ENCODE measurements at regions not wholly inside any gene's neighbourhood (a gene's known extent, or its start where the extent isn't known, plus 50 kb on each side); places are given as distances from the start of the nearest gene placed in this dataset.

DNA sequence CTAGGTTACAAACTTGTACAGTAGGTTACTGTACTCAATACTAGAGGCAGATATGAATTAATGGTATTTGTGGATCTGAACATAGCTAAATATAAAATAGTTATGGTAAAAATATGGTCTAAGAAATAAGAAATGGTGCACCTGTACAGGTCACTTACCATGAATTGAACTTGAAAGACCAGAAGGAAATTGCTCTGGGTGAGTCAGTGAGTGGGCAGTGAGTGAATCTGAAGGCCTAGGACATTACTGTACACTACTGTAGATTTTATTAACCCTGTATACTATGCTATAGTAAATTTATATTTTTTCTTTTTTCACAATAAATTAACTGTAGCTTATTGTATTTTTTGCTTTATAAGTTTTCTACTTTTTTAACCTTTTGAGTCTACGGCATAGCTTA lies 1020.4 kb downstream of the CDH18 start:
- no peak overlapping the region for H4K8ac ChIP-seq (ENCODE audit: low read depth in 2 of 2, low read length in 2 of 2)
- in situ Hi-C loops (cut with MboI; ENCODE audit: low sequenced_read_pairs) (no loop called here), dilution Hi-C loops (cut with HindIII; ENCODE audit: low sequenced_read_pairs, unreplicated experiment) (no loop called here), intact Hi-C loops (cut with micrococcal nuclease) (no loop called here)
- POLR2A ChIA-PET (ENCODE audit: unreplicated experiment): no interaction called here
- no peak overlapping the region for H4K5ac ChIP-seq (ENCODE audit: low read depth, low read length)
- no TSS peak for BruUV-seq (replicated peaks)
- ATAC-seq (ENCODE audit: low read depth): no peak
- H3K4me2 ChIP-seq (ENCODE audit: low read depth, low read length): no peak overlapping the region
- no peak overlapping the region for H3K4ac ChIP-seq (ENCODE audit: low read depth, low read length)
- H2AK9ac ChIP-seq (replicated peaks; ENCODE audit: low read depth, low read length, poor library complexity): no peak overlapping the region
- no peaks in the 10 kb centered on the region for H4K20me1 ChIP-seq (ENCODE audit: insufficient read depth, low read length)
- H3K27ac ChIP-seq (ENCODE audit: insufficient read depth, low read length): no peak overlapping the region
- H3K4me1 ChIP-seq (ENCODE audit: control insufficient read depth, insufficient read depth, low read length): no peaks in the 10 kb centered on the region
- H3K27me3 ChIP-seq (ENCODE audit: control insufficient read depth, insufficient read depth, low read length): no peaks in the 10 kb centered on the region
- no peak overlapping the region for H2AFZ ChIP-seq (replicated peaks; ENCODE audit: low read length, poor library complexity)
- CTCF ChIA-PET: no interaction called here
- H3K14ac ChIP-seq (replicated peaks; ENCODE audit: low read depth, low read length): no peak overlapping the region
- peaks cover 4% of the 10 kb centered on the region for H3K9me3 ChIP-seq (ENCODE audit: control insufficient read depth, insufficient read depth, low read length)
- no peak overlapping the region for H2BK120ac ChIP-seq (ENCODE audit: low read depth, low read length)
- no peak overlapping the region for H3K56ac ChIP-seq (ENCODE audit: extremely low read depth, insufficient read depth, low read length)
- no peak overlapping the region for H2BK20ac ChIP-seq (ENCODE audit: low read depth, low read length)
- H2BK15ac ChIP-seq (ENCODE audit: low read depth, low read length): no peak overlapping the region
- no peak overlapping the region for H3K9ac ChIP-seq (ENCODE audit: low read depth, low read length)
- H3K79me1 ChIP-seq (ENCODE audit: low read depth in 1 of 2, low read length in 2 of 2): no peaks in the 10 kb centered on the region
- H3K18ac ChIP-seq (ENCODE audit: low read depth, low read length): no peak overlapping the region
- DNase-seq: no peak
- H2AK5ac ChIP-seq (ENCODE audit: low read depth, low read length): no peak overlapping the region
- H2BK5ac ChIP-seq (ENCODE audit: low read depth, low read length, poor library complexity, severe bottlenecking): no peak overlapping the region
- H3K23ac ChIP-seq (ENCODE audit: low read depth, low read length): no peak overlapping the region
- WGBS, 2 experiments (ENCODE audit: extremely low coverage in 2 of 2, insufficient read length in 1 of 2): no CpG with 5 or more reads among the region's 1 CpG
- TF ChIP-seq RAD21 (IDR thresholded peaks at IDR 0.05; ENCODE audit: low read length) (no peak), FOS (IDR thresholded peaks at IDR 0.05; ENCODE audit: low read depth, low read length) (no peak), CHD1 (IDR thresholded peaks at IDR 0.05; ENCODE audit: low read depth, low read length) (no peak), USF2 (IDR thresholded peaks at IDR 0.05; ENCODE audit: low read depth, low read length) (no peak), POLR2A (IDR thresholded peaks at IDR 0.05; ENCODE audit: low read depth, low read length) (no peak)
- TF ChIP-seq, protein P1, sequence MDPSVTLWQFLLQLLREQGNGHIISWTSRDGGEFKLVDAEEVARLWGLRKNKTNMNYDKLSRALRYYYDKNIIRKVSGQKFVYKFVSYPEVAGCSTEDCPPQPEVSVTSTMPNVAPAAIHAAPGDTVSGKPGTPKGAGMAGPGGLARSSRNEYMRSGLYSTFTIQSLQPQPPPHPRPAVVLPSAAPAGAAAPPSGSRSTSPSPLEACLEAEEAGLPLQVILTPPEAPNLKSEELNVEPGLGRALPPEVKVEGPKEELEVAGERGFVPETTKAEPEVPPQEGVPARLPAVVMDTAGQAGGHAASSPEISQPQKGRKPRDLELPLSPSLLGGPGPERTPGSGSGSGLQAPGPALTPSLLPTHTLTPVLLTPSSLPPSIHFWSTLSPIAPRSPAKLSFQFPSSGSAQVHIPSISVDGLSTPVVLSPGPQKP (IDR thresholded peaks at IDR 0.05; ENCODE audit: borderline replicate concordance, low read depth, low read length): no peak
- TF ChIP-seq, protein P2, sequence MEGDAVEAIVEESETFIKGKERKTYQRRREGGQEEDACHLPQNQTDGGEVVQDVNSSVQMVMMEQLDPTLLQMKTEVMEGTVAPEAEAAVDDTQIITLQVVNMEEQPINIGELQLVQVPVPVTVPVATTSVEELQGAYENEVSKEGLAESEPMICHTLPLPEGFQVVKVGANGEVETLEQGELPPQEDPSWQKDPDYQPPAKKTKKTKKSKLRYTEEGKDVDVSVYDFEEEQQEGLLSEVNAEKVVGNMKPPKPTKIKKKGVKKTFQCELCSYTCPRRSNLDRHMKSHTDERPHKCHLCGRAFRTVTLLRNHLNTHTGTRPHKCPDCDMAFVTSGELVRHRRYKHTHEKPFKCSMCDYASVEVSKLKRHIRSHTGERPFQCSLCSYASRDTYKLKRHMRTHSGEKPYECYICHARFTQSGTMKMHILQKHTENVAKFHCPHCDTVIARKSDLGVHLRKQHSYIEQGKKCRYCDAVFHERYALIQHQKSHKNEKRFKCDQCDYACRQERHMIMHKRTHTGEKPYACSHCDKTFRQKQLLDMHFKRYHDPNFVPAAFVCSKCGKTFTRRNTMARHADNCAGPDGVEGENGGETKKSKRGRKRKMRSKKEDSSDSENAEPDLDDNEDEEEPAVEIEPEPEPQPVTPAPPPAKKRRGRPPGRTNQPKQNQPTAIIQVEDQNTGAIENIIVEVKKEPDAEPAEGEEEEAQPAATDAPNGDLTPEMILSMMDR (conservative IDR thresholded peaks at IDR 0.05; ENCODE audit: low read depth, low read length): no peak
- H3K36me3 ChIP-seq (ENCODE audit: control insufficient read depth, insufficient read depth, low read length): no peaks in the 10 kb centered on the region
- H4K91ac ChIP-seq (ENCODE audit: insufficient read depth, low read depth, low read length): no peak overlapping the region
- no peak overlapping the region for H3K4me3 ChIP-seq (ENCODE audit: insufficient read depth, low read depth, low read length)
- H3K9me1 ChIP-seq (ENCODE audit: insufficient read depth, low read length): no peaks in the 10 kb centered on the region

Measured in IMR-90 (cell line).